ENCODE measurements at regions not wholly inside any gene's neighbourhood (a gene's known extent, or its start where the extent isn't known, plus 50 kb on each side); places are given as distances from the start of the nearest gene placed in this dataset.

GRCh38 chr5:30041831-30042385, 1151.6 kb upstream of the CDH6 start:
- H2AFZ ChIP-seq (ENCODE audit: low read depth, low read length) = no peak overlapping the region
- no peak overlapping the region for H3K4me3 ChIP-seq (ENCODE audit: low read length)
- no peak overlapping the region for H3K4me2 ChIP-seq (ENCODE audit: low read length)
- H3K36me3 ChIP-seq (replicated peaks; ENCODE audit: low read depth, low read length) = no peaks in the 10 kb centered on the region
- no peak overlapping the region for H3K27ac ChIP-seq (ENCODE audit: low read length)
- no peaks in the 10 kb centered on the region for H4K20me1 ChIP-seq (ENCODE audit: insufficient read depth, low read length)
- H3K79me2 ChIP-seq (ENCODE audit: low read length) = no peaks in the 10 kb centered on the region
- no peaks in the 10 kb centered on the region for H3K27me3 ChIP-seq (ENCODE audit: low read depth, low read length)
- H3K9me3 ChIP-seq (ENCODE audit: insufficient read depth, low read length) = no peaks in the 10 kb centered on the region
- TF ChIP-seq CTCF (IDR thresholded peaks at IDR 0.05; ENCODE audit: low read depth, low read length) = no peak
- no peak overlapping the region for H3K9ac ChIP-seq (ENCODE audit: low read length)
- no peaks in the 10 kb centered on the region for H3K4me1 ChIP-seq (ENCODE audit: low read length)

GRCh38 chr5:30041291-30041690, 1152.2 kb upstream of the CDH6 start:
- Histone ChIP-seq H3K4me3 (ENCODE audit: low read length) (no peak overlapping the region), H3K9ac (ENCODE audit: low read length) (no peak overlapping the region), H2AFZ (ENCODE audit: low read depth, low read length) (no peak overlapping the region), H3K4me1 (ENCODE audit: low read length) (no peaks in the 10 kb centered on the region), H3K9me3 (ENCODE audit: insufficient read depth, low read length) (no peaks in the 10 kb centered on the region), H3K27me3 (ENCODE audit: low read depth, low read length) (no peaks in the 10 kb centered on the region), H3K4me2 (ENCODE audit: low read length) (no peak overlapping the region), H3K36me3 (replicated peaks; ENCODE audit: low read depth, low read length) (no peaks in the 10 kb centered on the region), H3K27ac (ENCODE audit: low read length) (no peak overlapping the region), H4K20me1 (ENCODE audit: insufficient read depth, low read length) (no peaks in the 10 kb centered on the region), H3K79me2 (ENCODE audit: low read length) (no peaks in the 10 kb centered on the region)
- no peak for TF ChIP-seq CTCF (IDR thresholded peaks at IDR 0.05; ENCODE audit: low read depth, low read length)
- no peak for TF ChIP-seq EZH2phosphoT487 (IDR thresholded peaks at IDR 0.05; ENCODE audit: low read depth)

GRCh38 chr5:30040488-30041118, 1152.9 kb upstream of the CDH6 start:
- Histone ChIP-seq H3K36me3 (replicated peaks; ENCODE audit: low read depth, low read length) (no peaks in the 10 kb centered on the region), H2AFZ (ENCODE audit: low read depth, low read length) (peak overlapping the region; percentile 62; the same call in 1 of the 2 replicates), H3K9me3 (ENCODE audit: insufficient read depth, low read length) (no peaks in the 10 kb centered on the region)

GRCh38 chr5:30039379-30039778, 1154.1 kb upstream of the CDH6 start:
- no peaks in the 10 kb centered on the region for H3K27me3 ChIP-seq (ENCODE audit: low read depth, low read length)
- H3K4me3 ChIP-seq (ENCODE audit: low read length) = no peak overlapping the region
- no peaks in the 10 kb centered on the region for H3K4me1 ChIP-seq (ENCODE audit: low read length)
- H3K9ac ChIP-seq (ENCODE audit: low read length) = no peak overlapping the region
- no peaks in the 10 kb centered on the region for H3K79me2 ChIP-seq (ENCODE audit: low read length)
- no peak overlapping the region for H3K4me2 ChIP-seq (ENCODE audit: low read length)
- H3K9me3 ChIP-seq (ENCODE audit: insufficient read depth, low read length) = no peaks in the 10 kb centered on the region
- no peak overlapping the region for H3K27ac ChIP-seq (ENCODE audit: low read length)
- no peak for TF ChIP-seq EZH2phosphoT487 (IDR thresholded peaks at IDR 0.05; ENCODE audit: low read depth)
- no peak for TF ChIP-seq CTCF (IDR thresholded peaks at IDR 0.05; ENCODE audit: low read depth, low read length)
- H3K36me3 ChIP-seq (replicated peaks; ENCODE audit: low read depth, low read length) = no peaks in the 10 kb centered on the region
- H2AFZ ChIP-seq (ENCODE audit: low read depth, low read length) = no peak overlapping the region
- H4K20me1 ChIP-seq (ENCODE audit: insufficient read depth, low read length) = no peaks in the 10 kb centered on the region

More at GRCh38 chr5:30040488-30041118, 1152.9 kb upstream of the CDH6 start:
- H3K4me2 ChIP-seq (ENCODE audit: low read length) = peak overlapping the region; percentile 78
- H3K9ac ChIP-seq (ENCODE audit: low read length) = no peak overlapping the region
- peak overlapping the region; percentile 71 for H3K4me3 ChIP-seq (ENCODE audit: low read length)
- no peaks in the 10 kb centered on the region for H3K27me3 ChIP-seq (ENCODE audit: low read depth, low read length)
- H3K79me2 ChIP-seq (ENCODE audit: low read length) = no peaks in the 10 kb centered on the region
- TF ChIP-seq CTCF (IDR thresholded peaks at IDR 0.05; ENCODE audit: low read depth, low read length) (peak; percentile 75), EZH2phosphoT487 (IDR thresholded peaks at IDR 0.05; ENCODE audit: low read depth) (no peak)
- H3K4me1 ChIP-seq (ENCODE audit: low read length) = no peaks in the 10 kb centered on the region
- H3K27ac ChIP-seq (ENCODE audit: low read length) = no peak overlapping the region
- no peaks in the 10 kb centered on the region for H4K20me1 ChIP-seq (ENCODE audit: insufficient read depth, low read length)

Data from OCI-LY3 (cell line).